ENCODE measurements at regions not wholly inside any gene's neighbourhood (a gene's known extent, or its start where the extent isn't known, plus 50 kb on each side); places are given as distances from the start of the nearest gene placed in this dataset.

- Histone ChIP-seq H3K9me3 (ENCODE audit: low read depth, low read length) (no peaks in the 10 kb centered on the region), H3K4me2 (ENCODE audit: insufficient read depth, low read length) (no peak overlapping the region), H3K27me3 (ENCODE audit: insufficient read depth, low read length) (no peaks in the 10 kb centered on the region), H3K79me2 (ENCODE audit: insufficient read depth, low read length) (no peaks in the 10 kb centered on the region), H4K20me1 (ENCODE audit: insufficient read depth, low read length) (no peaks in the 10 kb centered on the region), H3K4me3 (ENCODE audit: insufficient read depth, low read length) (no peak overlapping the region), H3K4me1 (ENCODE audit: insufficient read depth, low read length) (no peaks in the 10 kb centered on the region), H3K36me3 (ENCODE audit: insufficient read depth, low read length) (no peaks in the 10 kb centered on the region), H2AFZ (ENCODE audit: low read length) (no peak overlapping the region), H3K27ac (ENCODE audit: low read depth, low read length) (no peak overlapping the region)
- DNase-seq (ENCODE audit: insufficient read length, low spot score, missing footprints): no peak
- TF ChIP-seq CTCF (IDR thresholded peaks at IDR 0.05; ENCODE audit: extremely low read depth, low read depth, low read length): no peak
These were observed 374.4 kb upstream of the E2F7 start for GRCh38 chr12:77439749-77440148.

DNA sequence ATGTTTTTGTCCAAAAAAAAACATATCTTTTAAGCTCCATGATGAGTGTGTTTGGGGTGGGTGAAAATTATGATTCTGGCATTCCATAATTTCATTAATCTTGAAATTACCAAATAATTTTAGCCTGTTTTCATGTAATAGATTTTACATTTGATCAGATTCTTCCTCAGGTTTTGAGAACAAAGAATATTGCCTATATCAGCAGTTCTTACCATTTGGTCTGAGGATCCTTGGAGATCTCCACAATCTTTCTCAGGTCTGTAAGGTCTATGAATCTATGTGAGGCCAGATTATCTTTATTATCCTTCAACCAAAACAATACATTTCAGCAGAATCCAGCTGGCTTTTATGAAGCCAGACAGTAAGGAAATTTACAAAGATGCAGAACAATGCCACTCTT lies 373.3 kb upstream of the E2F7 start:
- H3K27ac ChIP-seq (ENCODE audit: low read depth, low read length): no peak overlapping the region
- H3K4me2 ChIP-seq (ENCODE audit: insufficient read depth, low read length): no peak overlapping the region
- no peaks in the 10 kb centered on the region for H3K9me3 ChIP-seq (ENCODE audit: low read depth, low read length)
- no peaks in the 10 kb centered on the region for H4K20me1 ChIP-seq (ENCODE audit: insufficient read depth, low read length)
- H3K36me3 ChIP-seq (ENCODE audit: insufficient read depth, low read length): no peaks in the 10 kb centered on the region
- H3K27me3 ChIP-seq (ENCODE audit: insufficient read depth, low read length): no peaks in the 10 kb centered on the region
- H3K79me2 ChIP-seq (ENCODE audit: insufficient read depth, low read length): no peaks in the 10 kb centered on the region
- no peak for DNase-seq (ENCODE audit: insufficient read length, low spot score, missing footprints)
- no peak for TF ChIP-seq CTCF (IDR thresholded peaks at IDR 0.05; ENCODE audit: extremely low read depth, low read depth, low read length)
- no peak overlapping the region for H3K4me3 ChIP-seq (ENCODE audit: insufficient read depth, low read length)
- H3K4me1 ChIP-seq (ENCODE audit: insufficient read depth, low read length): peaks cover 1% of the 10 kb centered on the region
- no peak overlapping the region for H2AFZ ChIP-seq (ENCODE audit: low read length)

DNA sequence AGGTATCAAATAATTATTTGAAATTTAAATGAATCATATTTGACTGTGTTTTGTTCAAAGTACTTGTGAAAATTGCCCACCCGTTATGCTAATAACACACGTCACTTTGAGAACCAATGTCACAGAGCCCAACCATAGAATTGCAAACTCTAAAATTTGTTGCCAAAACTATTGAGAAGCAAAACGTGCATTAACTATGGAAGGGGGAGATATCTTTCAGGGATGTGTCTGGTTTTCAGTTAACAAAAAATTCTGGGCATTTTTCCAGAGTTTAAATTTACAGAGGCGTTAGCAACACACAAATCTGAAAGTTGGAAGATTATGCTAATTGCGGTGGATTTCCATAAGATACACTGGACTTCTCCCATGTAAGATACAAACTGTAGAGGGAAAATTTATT lies 371.8 kb upstream of the E2F7 start:
- Histone ChIP-seq H3K79me2 (ENCODE audit: insufficient read depth, low read length) (no peaks in the 10 kb centered on the region), H3K27me3 (ENCODE audit: insufficient read depth, low read length) (no peaks in the 10 kb centered on the region), H4K20me1 (ENCODE audit: insufficient read depth, low read length) (no peaks in the 10 kb centered on the region), H3K9me3 (ENCODE audit: low read depth, low read length) (no peaks in the 10 kb centered on the region), H2AFZ (ENCODE audit: low read length) (no peak overlapping the region), H3K4me2 (ENCODE audit: insufficient read depth, low read length) (no peak overlapping the region), H3K4me3 (ENCODE audit: insufficient read depth, low read length) (no peak overlapping the region), H3K4me1 (ENCODE audit: insufficient read depth, low read length) (peaks cover 4% of the 10 kb centered on the region), H3K27ac (ENCODE audit: low read depth, low read length) (no peak overlapping the region), H3K36me3 (ENCODE audit: insufficient read depth, low read length) (no peaks in the 10 kb centered on the region)
- DNase-seq (ENCODE audit: insufficient read length, low spot score, missing footprints): no peak
- no peak for TF ChIP-seq CTCF (IDR thresholded peaks at IDR 0.05; ENCODE audit: extremely low read depth, low read depth, low read length)

DNA sequence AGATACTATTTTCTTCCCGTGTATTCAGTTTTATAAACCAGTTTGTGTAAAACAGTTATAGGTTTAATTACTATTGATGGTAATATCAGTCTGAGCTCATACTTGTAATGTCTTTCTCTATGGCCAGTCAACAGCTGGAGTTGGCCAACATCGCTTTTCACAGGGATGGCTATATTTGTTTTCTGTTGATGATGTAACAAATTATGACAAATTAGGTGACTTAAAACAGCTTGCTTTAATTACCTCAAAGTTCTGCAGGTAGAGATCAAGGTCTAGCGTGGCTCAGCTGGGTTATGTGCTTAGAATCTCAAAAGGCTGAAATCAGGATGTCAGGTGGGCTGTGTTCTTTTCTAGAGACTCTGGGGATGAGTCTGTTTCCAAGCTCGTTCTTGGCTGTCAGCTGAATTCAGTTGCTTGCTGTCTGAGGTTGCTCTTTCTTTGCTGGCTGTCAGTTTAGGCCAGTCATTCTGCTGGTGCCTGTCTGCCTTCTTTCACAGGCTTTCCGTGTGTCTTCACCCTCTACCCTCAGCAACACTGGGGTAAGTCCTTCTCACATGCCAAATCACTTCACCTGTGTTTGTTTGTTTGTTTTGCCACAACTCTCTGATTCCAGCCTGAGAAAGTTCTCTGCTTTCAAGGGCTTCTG lies 370.2 kb upstream of the E2F7 start:
- DNase-seq (ENCODE audit: insufficient read length, low spot score, missing footprints): no peak
- no peak overlapping the region for H2AFZ ChIP-seq (ENCODE audit: low read length)
- no peak overlapping the region for H3K4me3 ChIP-seq (ENCODE audit: insufficient read depth, low read length)
- no peaks in the 10 kb centered on the region for H3K79me2 ChIP-seq (ENCODE audit: insufficient read depth, low read length)
- TF ChIP-seq CTCF (IDR thresholded peaks at IDR 0.05; ENCODE audit: extremely low read depth, low read depth, low read length): no peak
- no peaks in the 10 kb centered on the region for H3K27me3 ChIP-seq (ENCODE audit: insufficient read depth, low read length)
- no peak overlapping the region for H3K4me2 ChIP-seq (ENCODE audit: insufficient read depth, low read length)
- H3K9me3 ChIP-seq (ENCODE audit: low read depth, low read length): no peaks in the 10 kb centered on the region
- H3K36me3 ChIP-seq (ENCODE audit: insufficient read depth, low read length): no peaks in the 10 kb centered on the region
- H3K4me1 ChIP-seq (ENCODE audit: insufficient read depth, low read length): peaks cover 4% of the 10 kb centered on the region
- no peaks in the 10 kb centered on the region for H4K20me1 ChIP-seq (ENCODE audit: insufficient read depth, low read length)
- no peak overlapping the region for H3K27ac ChIP-seq (ENCODE audit: low read depth, low read length)

Measured in osteoblast (primary cell).